ENCODE measurements at regions not wholly inside any gene's neighbourhood (a gene's known extent, or its start where the extent isn't known, plus 50 kb on each side); places are given as distances from the start of the nearest gene placed in this dataset.

- TF ChIP-seq CTCF (IDR thresholded peaks at IDR 0.05) (no peak), ZFX (IDR thresholded peaks at IDR 0.05; ENCODE audit: borderline replicate concordance) (no peak)
Observed at GRCh38 chr4:13129095-13129494, 355.0 kb downstream of the RAB28 start.
